Limb (tissue), 2 donors: ENCODE measurements at regions not wholly inside any gene's neighbourhood (a gene's known extent, or its start where the extent isn't known, plus 50 kb on each side); places are given as distances from the start of the nearest gene placed in this dataset.

ENCODE experiments used
- DNase-seq, 2 donors: peaks; one replicate each; pipeline ENCODE4 v3.0.0-alpha.2; 2016; ENCODE audit errors: extremely low spot score in 2 of 2

- DNase-seq, result no peak
Observed at GRCh38 chr5:61737301-61737963, 405.4 kb downstream of the ZSWIM6 start.

- DNase-seq, result no peak
Observed at GRCh38 chr5:61737964-61738340, 405.9 kb downstream of the ZSWIM6 start.

GRCh38 chr5:61738446-61738845 is 406.4 kb downstream of the ZSWIM6 start:
- DNase-seq, result no peak

- DNase-seq, result no peak
Observed at GRCh38 chr5:61744690-61745619, 412.9 kb downstream of the ZSWIM6 start.

GRCh38 chr5:61746831-61747575 is 414.9 kb downstream of the ZSWIM6 start:
- DNase-seq, result no peak

- no peak for DNase-seq
Observed at GRCh38 chr5:61748121-61748520, 416.1 kb downstream of the ZSWIM6 start.

- no peak for DNase-seq
Observed at GRCh38 chr5:61748651-61749050, 416.6 kb downstream of the ZSWIM6 start.

GRCh38 chr5:61752588-61752987 is 420.5 kb downstream of the ZSWIM6 start:
- DNase-seq, result no peak

GRCh38 chr5:61754792-61755191 is 422.7 kb downstream of the ZSWIM6 start:
- no peak for DNase-seq

- DNase-seq, result no peak
Observed at GRCh38 chr5:61755726-61756222, 423.7 kb downstream of the ZSWIM6 start.

GRCh38 chr5:61758711-61759110 is 426.7 kb downstream of the ZSWIM6 start:
- no peak for DNase-seq

- DNase-seq, result no peak
Observed at GRCh38 chr5:61765471-61765870, 433.4 kb downstream of the ZSWIM6 start.

- no peak for DNase-seq
Observed at GRCh38 chr5:61766141-61766540, 434.1 kb downstream of the ZSWIM6 start.

- DNase-seq, result no peak
Observed at GRCh38 chr5:61767231-61768080, 435.4 kb downstream of the ZSWIM6 start.

- DNase-seq, result no peak
Observed at GRCh38 chr5:61768692-61769281, 436.7 kb downstream of the ZSWIM6 start.

GRCh38 chr5:61771062-61771461 is 439.0 kb downstream of the ZSWIM6 start:
- DNase-seq, result no peak

GRCh38 chr5:61771808-61772207 is 439.8 kb downstream of the ZSWIM6 start:
- DNase-seq, result no peak

- DNase-seq, result no peak
Observed at GRCh38 chr5:61775901-61776300, 443.8 kb downstream of the ZSWIM6 start.

GRCh38 chr5:61777292-61777691 is 445.2 kb downstream of the ZSWIM6 start:
- DNase-seq, result no peak

- DNase-seq, result no peak
Observed at GRCh38 chr5:61779743-61780142, 447.7 kb downstream of the ZSWIM6 start.

- no peak for DNase-seq
Observed at GRCh38 chr5:61783481-61783880, 451.4 kb downstream of the ZSWIM6 start.
